ENCODE measurements at regions not wholly inside any gene's neighbourhood (a gene's known extent, or its start where the extent isn't known, plus 50 kb on each side); places are given as distances from the start of the nearest gene placed in this dataset.
A peak's percentile ranks its signal among the peaks of the same experiment; 100 is the strongest.

- no peak overlapping the region for H3K4me3 ChIP-seq (IDR thresholded peaks at IDR 0.05; ENCODE audit: insufficient read depth, low read depth, low read length)
Observed at GRCh38 chr14:42248131-42248530, 641.5 kb downstream of the LRFN5 start.

GRCh38 chr14:42241101-42241500 lies 634.4 kb downstream of the LRFN5 start:
- Histone ChIP-seq H3K27me3 (ENCODE audit: insufficient read depth, low read depth) (no peaks in the 10 kb centered on the region), H3K27ac (no peak overlapping the region), H3K36me3 (ENCODE audit: insufficient read depth) (no peaks in the 10 kb centered on the region), H3K79me2 (ENCODE audit: insufficient read depth, low read depth) (no peaks in the 10 kb centered on the region), H2AFZ (ENCODE audit: low read depth) (no peak overlapping the region), H4K20me1 (ENCODE audit: insufficient read depth) (no peaks in the 10 kb centered on the region), H3K9ac (no peak overlapping the region), H3K4me3 (IDR thresholded peaks at IDR 0.05; ENCODE audit: insufficient read depth, low read depth, low read length) (no peak overlapping the region), H3K4me1 (ENCODE audit: low read depth, poor library complexity, severe bottlenecking) (no peaks in the 10 kb centered on the region), H3K4me2 (no peak overlapping the region)
- TF ChIP-seq CTCF (conservative IDR thresholded peaks at IDR 0.05; ENCODE audit: low read depth, low read length): no peak

More at GRCh38 chr14:42248131-42248530, 641.5 kb downstream of the LRFN5 start:
- H4K20me1 ChIP-seq (ENCODE audit: insufficient read depth): no peaks in the 10 kb centered on the region
- no peak overlapping the region for H3K4me2 ChIP-seq
- no peaks in the 10 kb centered on the region for H3K79me2 ChIP-seq (ENCODE audit: insufficient read depth, low read depth)
- TF ChIP-seq CTCF (conservative IDR thresholded peaks at IDR 0.05; ENCODE audit: low read depth, low read length): no peak
- no peak overlapping the region for H3K27ac ChIP-seq
- H3K36me3 ChIP-seq (ENCODE audit: insufficient read depth): no peaks in the 10 kb centered on the region
- H3K9ac ChIP-seq: no peak overlapping the region
- H2AFZ ChIP-seq (ENCODE audit: low read depth): no peak overlapping the region
- H3K27me3 ChIP-seq (ENCODE audit: insufficient read depth, low read depth): no peaks in the 10 kb centered on the region
- H3K4me1 ChIP-seq (ENCODE audit: low read depth, poor library complexity, severe bottlenecking): peaks cover 3% of the 10 kb centered on the region

GRCh38 chr14:42229976-42230375 lies 623.3 kb downstream of the LRFN5 start:
- H3K27me3 ChIP-seq (ENCODE audit: insufficient read depth, low read depth): no peaks in the 10 kb centered on the region
- H3K36me3 ChIP-seq (ENCODE audit: insufficient read depth): no peaks in the 10 kb centered on the region
- no peak overlapping the region for H2AFZ ChIP-seq (ENCODE audit: low read depth)
- no peaks in the 10 kb centered on the region for H4K20me1 ChIP-seq (ENCODE audit: insufficient read depth)
- no peak overlapping the region for H3K27ac ChIP-seq
- H3K4me3 ChIP-seq (IDR thresholded peaks at IDR 0.05; ENCODE audit: insufficient read depth, low read depth, low read length): no peak overlapping the region
- TF ChIP-seq CTCF (conservative IDR thresholded peaks at IDR 0.05; ENCODE audit: low read depth, low read length): no peak
- no peak overlapping the region for H3K4me2 ChIP-seq
- H3K4me1 ChIP-seq (ENCODE audit: low read depth, poor library complexity, severe bottlenecking): peaks cover 41% of the 10 kb centered on the region
- H3K79me2 ChIP-seq (ENCODE audit: insufficient read depth, low read depth): no peaks in the 10 kb centered on the region
- H3K9ac ChIP-seq: no peak overlapping the region

GRCh38 chr14:42229294-42229693 lies 622.6 kb downstream of the LRFN5 start:
- H2AFZ ChIP-seq (ENCODE audit: low read depth): no peak overlapping the region; the same call in 1 of the 2 replicates

More at GRCh38 chr14:42229294-42229693, 622.6 kb downstream of the LRFN5 start:
- Histone ChIP-seq H3K27ac (peak overlapping the region; percentile 60; the same call in 1 of the 2 replicates), H3K4me2 (peak overlapping the region; percentile 54; the same call in 1 of the 2 replicates), H3K27me3 (ENCODE audit: insufficient read depth, low read depth) (no peaks in the 10 kb centered on the region), H3K4me3 (IDR thresholded peaks at IDR 0.05; ENCODE audit: insufficient read depth, low read depth, low read length) (no peak overlapping the region), H3K9ac (no peak overlapping the region), H3K79me2 (ENCODE audit: insufficient read depth, low read depth) (no peaks in the 10 kb centered on the region), H3K4me1 (ENCODE audit: low read depth, poor library complexity, severe bottlenecking) (peaks cover 48% of the 10 kb centered on the region), H4K20me1 (ENCODE audit: insufficient read depth) (no peaks in the 10 kb centered on the region), H3K36me3 (ENCODE audit: insufficient read depth) (no peaks in the 10 kb centered on the region)
- TF ChIP-seq CTCF (conservative IDR thresholded peaks at IDR 0.05; ENCODE audit: low read depth, low read length): no peak

Measured in KMS-11 (cell line).